ENCODE measurements at regions not wholly inside any gene's neighbourhood (a gene's known extent, or its start where the extent isn't known, plus 50 kb on each side); places are given as distances from the start of the nearest gene placed in this dataset.

DNA sequence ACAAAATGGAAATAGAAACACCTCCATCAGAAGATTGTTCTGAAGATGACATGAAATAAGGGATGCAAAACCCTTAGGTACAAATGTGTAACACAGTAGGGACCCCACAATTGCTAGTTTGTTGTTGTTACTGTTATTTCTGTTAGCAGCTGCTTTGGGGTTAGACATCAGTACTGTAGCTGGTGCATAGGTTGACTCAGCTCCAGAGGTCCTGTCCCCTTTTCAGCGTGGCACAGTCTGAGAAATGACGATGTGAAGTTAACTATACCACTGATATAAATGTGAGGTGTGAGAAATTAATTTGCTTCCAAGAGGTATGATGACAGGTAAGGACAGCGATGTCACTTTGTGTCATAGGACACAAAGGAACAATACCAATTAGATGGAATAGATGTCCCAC, 384.6 kb upstream of the KLF4 start:
- DNase-seq (ENCODE audit: low spot score), result no peak

DNA sequence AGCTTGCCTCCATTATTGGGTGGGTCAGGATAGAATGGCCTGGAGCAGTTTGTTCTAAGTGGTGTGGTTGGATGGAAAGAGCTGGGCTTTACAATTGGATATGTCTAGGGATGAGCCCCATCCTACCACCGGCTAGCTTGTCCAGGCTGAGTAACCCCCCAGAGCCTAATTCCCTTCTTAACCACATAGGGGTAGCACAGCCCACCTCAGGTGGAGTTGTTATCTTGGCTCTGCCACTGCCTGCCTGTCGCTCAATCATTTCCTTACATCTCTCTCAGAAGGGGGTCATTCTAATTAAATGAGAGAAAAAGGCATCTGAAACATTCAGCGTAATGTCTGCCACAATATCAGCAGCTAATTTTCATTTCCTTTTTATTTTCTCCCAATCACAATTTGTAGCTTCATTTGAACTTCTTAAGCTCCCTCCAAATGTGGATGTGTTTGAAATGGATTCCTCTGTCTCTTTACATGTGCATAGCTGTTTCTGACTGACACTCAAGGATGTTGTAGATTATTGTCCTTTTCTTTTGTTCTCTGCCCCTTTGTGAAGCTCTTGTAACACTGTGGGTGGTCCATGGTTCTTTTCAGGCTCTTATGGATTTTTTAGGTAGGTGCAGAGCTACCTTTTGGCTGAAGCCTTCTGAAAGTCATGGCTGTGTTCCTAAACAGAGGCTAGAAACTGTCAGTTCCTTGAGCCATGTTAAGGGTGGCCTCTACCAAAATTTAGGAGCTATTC, 383.1 kb upstream of the KLF4 start:
- DNase-seq (ENCODE audit: low spot score), result no peak

DNA sequence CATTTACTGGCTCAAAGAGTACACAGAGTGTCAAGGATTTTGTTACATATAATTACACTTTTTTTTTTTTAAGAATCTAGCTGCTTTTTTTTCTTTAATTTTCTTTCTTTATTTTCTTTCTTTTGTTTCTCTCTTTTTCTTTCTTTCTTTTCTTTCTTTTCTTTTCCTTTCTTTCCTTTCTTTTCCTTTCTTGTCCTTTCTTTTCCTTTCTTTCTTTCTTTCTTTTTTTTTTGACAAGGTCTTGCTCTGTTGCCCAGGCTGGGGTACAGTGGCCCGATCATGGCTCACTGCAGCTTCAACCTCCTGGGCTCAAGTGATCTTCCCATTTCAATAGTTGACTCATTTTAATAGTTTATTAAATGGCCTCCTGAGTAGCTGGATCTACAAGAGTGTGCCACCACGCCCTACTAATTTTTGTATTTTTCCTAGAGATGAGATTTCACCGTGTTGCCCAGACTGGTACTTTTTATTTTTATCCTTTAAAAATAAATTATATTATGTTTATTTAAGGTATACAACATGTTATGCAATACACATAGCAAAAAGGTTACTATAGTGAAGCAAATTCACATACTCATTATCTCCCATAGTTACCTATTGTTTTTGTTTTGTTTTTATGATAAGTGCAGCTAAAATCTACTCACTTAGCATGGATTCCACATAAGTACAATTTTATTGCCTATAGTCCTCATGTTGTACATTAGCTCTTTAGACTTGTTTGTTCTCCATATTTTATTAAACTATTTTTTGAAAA, 381.5 kb upstream of the KLF4 start:
- DNase-seq (ENCODE audit: low spot score), result no peak

DNA sequence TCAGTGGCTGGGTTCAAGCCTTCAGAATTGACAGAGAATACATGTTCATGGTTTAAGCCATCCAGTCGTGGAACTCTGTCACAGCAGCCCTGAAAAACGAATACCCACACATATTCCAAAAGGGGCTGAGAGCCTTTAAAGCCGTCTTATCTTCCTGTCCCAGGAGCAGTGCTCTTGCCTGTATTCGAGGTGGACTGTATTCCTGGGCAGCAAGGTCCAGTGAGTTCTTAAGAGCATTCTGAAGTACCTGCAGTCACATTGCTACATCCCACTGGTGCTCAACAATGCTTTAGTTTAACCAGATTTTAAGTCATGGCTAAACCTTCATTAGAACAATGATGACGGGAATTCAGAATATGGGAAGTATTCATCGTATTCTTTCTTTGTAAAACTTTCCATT, 380.7 kb upstream of the KLF4 start:
- no peak for DNase-seq (ENCODE audit: low spot score)

DNA sequence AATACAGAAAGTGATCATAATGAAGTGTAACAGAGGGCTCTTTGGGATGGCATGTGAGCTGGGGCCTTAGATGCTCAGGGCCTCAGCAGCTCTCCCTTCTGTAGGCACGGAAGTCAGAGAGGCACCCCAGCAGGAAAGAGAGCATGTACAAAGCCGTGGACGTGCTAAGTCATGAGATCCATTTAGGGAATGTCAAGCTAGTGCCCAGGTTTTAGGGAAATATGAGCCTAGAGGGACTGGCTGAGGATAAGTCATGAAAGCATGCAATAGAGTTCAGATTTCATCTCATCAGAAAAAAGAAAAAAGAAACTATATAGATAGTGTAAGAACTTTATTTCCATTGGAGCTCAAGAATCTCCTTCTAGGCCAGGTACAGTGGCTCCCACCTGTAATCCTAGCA, 379.5 kb upstream of the KLF4 start:
- no peak for DNase-seq (ENCODE audit: low spot score)

DNA sequence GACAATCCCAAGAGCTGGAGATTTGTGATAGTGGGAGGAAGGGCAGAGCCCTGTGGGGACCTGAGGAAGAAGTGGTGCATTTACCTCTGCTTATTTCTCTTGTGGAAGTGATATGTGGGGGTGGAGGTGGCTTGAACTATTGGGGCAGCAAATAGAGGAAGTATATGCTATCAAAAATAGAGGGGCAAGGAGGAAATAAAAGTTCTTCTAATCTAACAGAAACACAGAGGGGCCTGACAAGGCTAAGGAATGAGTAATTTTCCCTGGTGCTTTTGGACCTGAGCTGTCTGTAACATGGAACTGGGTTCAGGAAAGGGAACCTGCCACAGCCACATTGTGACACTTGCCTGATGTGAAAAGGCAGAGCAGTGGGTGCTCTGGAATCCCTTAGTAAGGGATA, 378.6 kb upstream of the KLF4 start:
- no peak for DNase-seq (ENCODE audit: low spot score)

DNA sequence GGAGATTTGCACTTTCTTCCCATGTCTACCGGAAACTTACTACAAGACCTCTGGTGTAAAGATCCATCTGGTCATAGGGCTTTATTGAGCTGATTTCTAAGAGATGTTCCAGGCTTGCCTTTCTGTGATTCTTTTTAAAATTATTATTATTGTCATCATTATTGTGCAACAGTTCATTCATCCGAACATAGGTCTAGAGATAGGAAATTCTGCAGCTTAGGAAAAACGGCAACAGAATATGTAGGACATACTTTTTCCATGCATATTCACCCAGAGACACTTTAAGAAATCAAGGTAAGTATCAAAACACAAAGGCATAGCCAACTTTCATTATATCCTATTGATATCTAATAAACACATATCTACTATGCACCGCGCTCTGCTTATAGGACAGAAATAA, 378.2 kb upstream of the KLF4 start:
- no peak for DNase-seq (ENCODE audit: low spot score)

DNA sequence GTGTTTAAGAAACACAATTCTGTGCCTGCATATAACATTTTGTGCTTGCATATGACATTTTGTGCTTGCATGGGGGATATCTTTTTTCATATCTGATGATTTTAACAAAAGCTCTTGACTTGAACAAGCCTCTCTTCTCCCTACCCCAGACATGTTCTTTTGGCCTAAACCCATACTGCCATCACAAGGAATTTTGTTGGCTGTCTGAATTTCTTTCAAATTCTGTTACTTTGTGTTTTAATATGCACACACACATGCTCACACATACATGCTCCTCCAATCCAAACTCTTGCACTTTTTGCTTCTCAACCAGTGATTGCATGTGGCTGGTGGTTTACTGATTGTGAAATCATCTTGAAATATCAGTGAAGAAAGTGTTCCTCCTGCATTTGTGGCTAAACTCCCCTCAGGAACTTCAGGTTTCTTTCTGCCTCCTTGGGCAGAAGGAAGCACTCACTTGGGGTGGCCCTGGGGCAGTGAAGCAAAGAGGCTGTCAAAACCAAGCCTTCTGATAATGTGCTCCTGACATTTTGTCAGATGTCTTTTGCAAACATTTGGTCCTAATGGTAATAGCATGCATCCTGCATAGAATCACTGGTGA, 377.2 kb upstream of the KLF4 start:
- no peak for DNase-seq (ENCODE audit: low spot score)

DNA sequence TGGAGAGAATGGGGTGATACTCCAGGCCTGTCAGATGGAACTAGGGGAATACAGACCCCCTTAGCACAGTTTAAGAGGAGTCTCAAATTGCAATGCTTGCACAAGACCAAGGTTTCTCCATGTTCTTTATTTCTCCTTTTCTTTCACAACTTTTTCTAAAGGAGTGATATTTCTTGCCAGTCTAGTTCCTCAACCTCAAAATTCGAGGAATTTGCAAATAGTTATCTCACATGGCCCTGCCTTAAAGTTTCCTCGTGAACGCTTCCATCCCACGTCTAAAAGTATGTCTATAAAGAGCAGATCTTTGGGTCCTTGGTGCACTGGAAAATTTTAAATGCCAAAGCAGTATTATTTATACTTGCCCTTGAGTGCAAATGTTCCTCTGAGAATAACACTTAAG, 373.8 kb upstream of the KLF4 start:
- DNase-seq (ENCODE audit: low spot score), result no peak

DNA sequence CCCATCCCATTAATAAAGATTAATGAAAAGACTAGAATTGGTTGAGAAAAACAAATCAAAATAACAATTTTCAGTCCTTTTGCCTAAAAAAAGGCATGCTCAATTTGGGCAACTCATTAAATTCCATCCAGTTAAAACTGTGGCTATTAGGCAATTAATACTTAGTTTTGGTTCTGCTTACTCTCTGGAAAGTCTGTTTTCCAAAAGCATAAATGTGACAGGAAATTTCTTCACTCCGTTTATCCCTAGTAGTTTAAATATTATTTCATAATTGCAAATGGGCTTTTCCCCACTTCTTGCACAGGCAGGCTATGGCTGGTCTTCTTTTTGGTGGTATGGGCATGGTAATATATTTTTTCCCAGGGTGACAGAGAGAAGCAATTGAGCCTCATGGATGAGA, 373.3 kb upstream of the KLF4 start:
- no peak for DNase-seq (ENCODE audit: low spot score)

DNA sequence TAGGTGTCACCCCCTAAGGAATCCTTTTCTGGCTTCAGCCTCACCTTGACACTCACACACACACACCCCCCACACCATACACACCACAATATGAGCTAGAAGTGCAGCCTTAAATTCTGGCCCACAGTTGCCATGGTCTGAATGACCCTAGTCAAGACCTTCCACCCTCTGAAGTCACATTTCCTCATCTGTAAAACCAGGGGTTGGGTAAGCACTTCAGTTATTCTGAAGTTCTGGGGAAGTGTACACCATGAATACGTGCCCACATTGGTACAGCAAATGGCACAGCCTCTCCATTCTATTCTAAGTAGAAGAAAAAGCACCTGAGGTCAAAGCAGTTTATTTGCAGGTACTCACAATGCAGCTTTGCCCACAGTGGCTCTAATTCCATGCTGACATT, 372.8 kb upstream of the KLF4 start:
- DNase-seq (ENCODE audit: low spot score), result no peak

DNA sequence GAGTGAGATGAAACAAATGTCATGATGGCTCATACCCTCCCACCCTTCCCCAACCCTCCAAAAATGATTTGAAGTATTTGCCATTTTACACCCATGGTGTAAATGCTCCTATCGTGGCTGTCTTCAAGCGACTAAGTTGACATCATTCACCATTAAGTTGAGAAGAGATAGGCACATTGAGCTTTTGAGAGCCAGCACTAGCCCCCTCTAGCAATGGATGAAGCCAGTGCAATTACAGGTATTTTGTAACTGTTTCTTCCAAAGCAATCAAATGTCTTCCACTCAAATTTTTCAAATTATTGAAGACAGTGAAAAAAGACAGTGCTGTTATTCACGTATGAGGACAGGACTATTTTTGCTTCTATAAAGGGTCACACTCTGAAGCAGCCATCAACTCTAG, 371.5 kb upstream of the KLF4 start:
- no peak for DNase-seq (ENCODE audit: low spot score)

DNA sequence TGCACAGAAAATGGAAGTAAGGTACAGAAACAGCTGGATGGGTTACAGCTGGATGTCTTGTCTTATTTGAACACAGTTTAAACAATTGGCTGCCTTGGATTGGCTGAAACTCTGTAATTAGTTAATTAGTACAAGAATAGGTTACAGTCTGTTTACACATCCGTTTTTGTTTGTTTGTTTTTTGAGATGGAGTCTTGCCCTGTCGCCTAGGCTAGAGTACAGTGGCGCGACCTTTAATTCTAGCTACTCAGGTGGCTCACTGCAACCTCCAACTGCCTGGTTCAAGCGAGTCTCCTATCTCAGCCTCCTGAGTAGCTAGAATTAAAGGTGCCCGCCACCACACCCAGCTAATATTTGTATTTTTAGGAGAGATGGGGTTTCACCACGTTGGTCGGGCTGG, 368.7 kb upstream of the KLF4 start:
- no peak for DNase-seq (ENCODE audit: low spot score)

DNA sequence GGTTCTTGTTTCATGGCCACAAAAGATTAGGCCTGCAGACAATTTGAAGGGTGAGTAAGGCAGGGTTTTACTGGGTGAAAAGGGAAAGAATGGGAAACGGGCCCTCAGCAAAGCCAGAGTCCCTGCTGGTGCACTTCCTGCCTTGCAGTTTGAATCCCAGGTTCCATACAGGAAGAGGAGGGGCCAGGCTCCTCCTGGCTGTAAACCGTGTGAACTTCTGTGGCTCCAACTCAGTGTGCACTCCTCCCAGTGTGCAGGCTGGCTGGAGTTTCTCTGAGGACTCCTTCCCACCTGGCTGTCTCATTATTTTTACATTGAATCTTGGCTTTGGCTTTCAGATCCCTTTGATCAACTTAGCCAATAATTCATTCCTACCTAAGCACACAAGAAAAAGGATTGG, 367.1 kb upstream of the KLF4 start:
- DNase-seq (ENCODE audit: low spot score), result no peak

DNA sequence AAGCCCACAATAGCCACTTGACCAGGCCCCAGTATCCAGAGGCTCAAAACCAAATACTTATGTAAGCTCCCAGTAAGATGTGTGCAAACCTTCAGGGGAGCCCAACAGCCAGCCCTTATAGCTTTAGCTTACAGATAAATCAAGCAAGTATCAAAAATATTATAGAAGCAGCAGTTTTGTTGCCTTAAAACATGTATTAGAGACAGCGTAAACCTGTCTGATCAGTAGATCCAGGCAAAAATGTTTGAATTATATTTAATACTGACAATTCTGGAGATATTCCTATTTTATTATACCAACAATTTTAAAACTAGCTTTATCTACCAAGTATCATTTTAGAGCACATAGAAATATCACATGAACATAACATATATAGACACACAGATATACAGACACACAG, 365.6 kb upstream of the KLF4 start:
- no peak for DNase-seq (ENCODE audit: low spot score)

DNA sequence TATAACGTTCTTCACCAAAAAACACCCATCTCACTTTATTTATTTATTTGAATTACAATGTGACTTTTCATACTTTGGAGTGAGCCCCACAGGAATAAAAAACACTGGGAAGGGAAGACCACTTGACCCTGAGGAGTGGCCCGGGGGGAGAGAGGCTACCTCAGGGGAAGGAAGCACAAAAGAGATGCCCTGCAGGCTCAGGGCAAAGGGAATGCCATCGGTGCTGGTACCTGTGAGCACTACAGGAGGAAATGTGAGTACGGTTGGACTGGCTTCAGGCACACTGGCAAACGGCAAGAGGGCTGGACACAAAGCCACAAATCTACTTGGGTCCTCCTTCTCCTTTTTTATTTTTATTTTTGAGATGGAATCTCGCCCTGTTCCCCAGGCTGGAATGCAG, 363.9 kb upstream of the KLF4 start:
- no peak for DNase-seq (ENCODE audit: low spot score)

DNA sequence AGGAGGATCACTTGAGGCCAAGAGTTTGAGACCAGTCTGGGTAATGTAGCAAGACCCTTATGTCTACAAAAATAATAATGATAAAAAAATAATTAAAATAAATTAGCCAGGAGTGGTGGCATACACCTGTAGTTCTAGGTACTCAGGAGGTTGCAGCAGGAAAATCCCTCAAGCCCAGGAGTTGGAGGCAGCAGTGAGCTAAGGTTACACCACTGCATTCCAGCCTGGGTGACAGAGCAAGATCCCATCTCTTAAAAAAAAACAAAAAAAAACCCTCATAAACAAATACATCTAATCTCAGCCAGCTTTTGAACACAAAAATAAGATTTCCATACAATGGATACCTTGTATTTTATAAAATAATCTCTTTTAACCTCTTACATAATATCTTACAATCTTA, 363.3 kb upstream of the KLF4 start:
- no peak for DNase-seq (ENCODE audit: low spot score)

DNA sequence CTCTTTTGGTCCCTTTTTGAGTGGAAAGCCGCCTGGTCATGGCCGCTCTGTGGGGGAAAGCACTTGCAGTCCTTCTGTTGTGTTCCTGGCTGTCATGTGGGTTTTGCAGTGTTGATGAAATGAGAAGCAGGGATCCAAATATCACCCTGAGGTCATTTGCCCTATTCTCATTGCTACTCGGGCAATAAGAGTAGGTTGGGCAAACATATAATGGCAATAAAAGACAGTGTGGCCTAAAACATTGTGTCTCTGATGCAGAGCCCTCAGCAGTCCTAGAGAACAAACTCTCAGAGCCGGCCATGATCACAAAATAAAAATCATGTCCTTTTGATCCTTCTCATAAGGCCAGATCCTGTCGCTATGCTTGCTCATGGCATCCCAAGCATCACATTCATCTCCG, 361.1 kb upstream of the KLF4 start:
- DNase-seq (ENCODE audit: low spot score), result no peak

DNA sequence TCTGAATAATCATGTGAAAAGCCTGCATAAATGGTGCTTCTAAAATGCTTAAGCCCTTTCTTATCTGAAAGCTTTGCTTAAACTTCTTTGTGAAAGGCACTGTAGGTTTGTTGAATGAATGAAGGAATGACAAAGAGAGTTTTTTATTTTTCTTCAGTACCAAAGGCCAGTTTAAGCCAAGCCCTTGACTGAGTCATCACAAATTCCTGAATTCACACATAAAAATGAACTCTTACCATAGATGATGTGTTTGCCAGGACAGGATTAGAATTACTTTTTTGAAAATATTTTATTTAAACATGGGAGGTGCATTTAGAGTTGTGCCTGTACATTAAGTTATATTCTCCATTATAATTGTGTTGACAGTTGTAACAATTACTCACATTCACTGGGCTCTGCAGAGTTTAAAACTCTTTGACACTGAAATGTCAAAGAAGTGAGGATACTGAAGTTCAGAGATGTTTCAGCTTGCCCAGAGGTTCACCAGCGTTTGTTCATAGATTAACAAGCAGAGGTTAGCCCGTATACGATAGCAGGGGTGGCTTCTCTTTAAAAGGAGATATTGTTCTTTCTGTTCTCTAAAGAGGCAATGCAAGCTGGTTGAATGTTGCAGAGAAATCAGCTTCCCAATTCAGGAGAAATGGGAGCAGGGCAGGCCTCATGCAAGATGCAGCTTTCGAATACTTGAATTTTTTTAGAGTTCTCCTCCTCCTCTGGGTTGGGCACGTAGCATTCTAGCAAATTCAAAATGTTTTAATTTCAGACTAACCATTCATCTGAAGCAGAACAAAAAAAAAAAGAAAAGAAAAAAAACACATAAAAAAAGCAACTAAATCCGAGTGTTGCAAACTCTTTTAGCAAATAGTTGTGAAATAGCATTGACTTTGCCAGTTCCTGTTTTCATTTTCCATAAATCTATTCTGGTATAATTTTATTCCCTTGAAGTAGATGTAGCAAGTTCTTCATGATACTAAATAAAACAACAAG, 358.7 kb upstream of the KLF4 start:
- DNase-seq (ENCODE audit: low spot score), result no peak

DNA sequence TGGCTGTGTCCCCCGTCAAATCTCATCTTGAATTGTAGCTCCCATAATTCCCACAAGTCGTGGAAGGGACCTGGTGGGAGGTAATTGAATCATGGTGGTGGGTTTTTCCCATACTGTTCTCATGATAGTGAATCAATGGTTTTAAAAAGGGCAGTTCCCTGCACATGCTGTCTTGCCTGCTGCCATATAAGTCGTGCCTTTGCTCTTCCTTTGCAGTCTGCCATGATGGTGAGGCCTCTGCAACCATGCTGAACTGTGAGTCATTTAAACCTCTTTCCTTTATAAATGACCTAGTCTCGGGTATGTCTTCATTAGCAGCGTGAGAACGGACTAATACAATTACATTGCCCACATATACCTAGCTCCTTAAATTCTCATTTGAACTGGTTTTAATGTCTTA, 353.0 kb upstream of the KLF4 start:
- DNase-seq (ENCODE audit: low spot score), result no peak

DNA sequence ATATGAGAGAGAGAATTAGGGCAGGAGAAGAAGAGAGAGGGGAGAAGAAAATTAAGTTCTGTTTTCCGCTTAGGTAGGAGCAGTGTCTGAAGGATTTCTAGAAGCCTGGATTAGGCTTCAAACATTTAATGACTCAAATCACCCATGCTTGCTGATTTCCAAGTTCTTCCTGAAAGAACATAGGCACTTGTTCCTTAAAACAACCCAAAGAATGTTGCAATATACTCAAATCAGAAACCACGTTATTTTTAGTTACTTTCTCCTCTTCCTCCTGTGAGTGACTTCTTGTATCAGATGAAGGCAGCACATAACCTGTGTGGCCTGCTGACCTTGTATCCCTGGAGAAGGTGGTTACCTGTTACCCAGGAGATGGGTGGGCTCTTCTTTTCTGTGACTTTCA, 351.5 kb upstream of the KLF4 start:
- DNase-seq (ENCODE audit: low spot score), result no peak

DNA sequence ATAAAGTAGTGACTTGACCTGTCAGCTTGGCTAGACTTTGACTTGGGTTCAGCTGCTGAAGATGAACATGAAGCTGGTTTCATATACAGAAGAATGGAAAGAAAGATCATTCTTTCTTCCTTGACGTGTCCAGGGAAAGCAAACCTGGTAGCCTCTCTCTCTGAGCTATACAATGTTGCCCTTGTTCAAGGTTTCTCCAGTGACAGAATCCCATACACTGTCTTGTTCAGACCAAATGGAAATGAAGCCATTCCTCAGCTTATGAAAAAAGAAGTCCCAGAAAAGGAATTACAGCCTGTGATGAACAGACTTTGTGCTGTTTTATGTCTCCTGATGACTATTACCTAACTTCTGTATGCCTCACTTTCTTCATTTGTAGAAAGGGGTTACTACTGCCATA, 349.8 kb upstream of the KLF4 start:
- no peak for DNase-seq (ENCODE audit: low spot score)
